Activated T-cell treated with anti-CD3 and anti-CD28 coated beads for 48 hours (primary cell): ENCODE measurements at regions not wholly inside any gene's neighbourhood (a gene's known extent, or its start where the extent isn't known, plus 50 kb on each side); places are given as distances from the start of the nearest gene placed in this dataset.

Experiments
- DNase-seq: peaks from one replicate; pipeline ENCODE4 v3.0.0-alpha.2; 2020; ENCODE audit warnings: low read depth

DNA sequence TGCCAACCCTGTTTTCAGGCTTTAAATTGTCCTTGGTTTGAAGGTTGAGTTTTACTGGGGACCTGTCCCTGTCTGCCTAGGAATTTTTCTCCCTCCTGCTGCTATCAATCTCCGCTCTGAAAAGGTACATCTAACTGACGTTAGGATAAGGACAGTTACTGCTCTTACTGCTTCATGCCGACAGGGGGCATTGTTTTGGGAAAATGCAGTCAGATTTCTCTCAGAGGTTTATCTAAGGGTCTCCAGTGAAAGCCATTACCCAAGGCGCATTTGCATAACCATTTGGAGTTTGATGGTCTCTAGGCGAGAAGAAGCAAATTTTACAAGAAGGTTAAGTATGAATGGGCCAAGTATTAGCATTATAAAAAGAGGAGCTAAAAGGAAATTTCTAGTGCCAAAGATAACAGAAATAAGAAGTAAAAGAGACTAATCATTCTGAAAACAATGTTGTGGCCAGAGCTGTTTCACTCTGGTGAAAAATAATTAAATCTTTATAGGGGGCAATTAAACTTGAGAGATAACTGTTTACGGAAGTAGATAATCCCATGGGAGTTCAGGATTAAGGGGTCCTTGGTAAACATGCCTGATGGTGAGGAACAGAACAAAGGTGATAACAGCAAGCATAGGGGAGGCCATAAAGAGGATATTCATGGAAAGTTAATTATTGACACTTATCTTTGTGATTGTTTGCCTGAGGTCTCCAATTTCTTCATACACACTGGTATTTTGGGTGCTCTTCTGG is 605.0 kb downstream of the MTRR start:
- no peak for DNase-seq

GRCh38 chr5:8474569-8474930 is 605.6 kb downstream of the MTRR start:
- no peak for DNase-seq

DNA sequence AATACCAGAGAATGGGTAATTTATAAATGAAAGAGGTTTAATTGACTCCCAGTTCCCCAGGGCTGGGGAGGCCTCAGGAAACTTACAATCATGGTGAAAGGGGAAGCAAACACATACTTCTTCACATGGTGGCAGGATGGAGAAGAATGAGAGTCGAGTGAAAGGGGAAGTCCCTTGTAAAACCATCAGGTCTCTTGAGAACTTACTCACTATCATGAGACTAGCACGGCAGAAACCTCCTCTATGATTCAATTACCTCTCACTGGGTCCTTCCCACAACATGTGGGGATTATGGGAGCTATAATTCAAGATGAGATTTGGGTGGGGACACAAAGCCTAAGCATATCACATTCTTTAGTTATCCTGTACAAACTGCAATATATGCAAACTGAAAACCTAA is 609.4 kb downstream of the MTRR start:
- no peak for DNase-seq

GRCh38 chr5:8481007-8481406 is 612.1 kb downstream of the MTRR start:
- DNase-seq = no peak

DNA sequence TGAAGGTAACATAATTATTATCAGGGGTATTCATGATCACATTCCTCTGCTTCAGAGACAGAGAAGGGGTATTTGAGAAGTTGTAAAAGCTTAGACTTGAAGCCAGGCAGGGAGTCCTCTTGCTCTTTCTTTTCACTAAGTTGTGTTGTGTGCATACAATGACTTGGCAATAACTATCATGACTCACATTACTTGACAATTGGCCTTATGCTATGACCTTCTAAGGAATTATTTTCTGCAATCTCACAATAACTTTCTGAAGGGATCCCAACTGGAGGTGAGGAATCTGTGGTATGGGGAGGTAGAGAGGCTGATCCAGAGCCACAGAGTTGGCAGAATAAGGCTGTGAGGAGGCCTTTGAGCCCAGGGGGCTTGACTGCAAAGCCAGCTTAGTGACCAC is 622.3 kb downstream of the MTRR start:
- DNase-seq = no peak

DNA sequence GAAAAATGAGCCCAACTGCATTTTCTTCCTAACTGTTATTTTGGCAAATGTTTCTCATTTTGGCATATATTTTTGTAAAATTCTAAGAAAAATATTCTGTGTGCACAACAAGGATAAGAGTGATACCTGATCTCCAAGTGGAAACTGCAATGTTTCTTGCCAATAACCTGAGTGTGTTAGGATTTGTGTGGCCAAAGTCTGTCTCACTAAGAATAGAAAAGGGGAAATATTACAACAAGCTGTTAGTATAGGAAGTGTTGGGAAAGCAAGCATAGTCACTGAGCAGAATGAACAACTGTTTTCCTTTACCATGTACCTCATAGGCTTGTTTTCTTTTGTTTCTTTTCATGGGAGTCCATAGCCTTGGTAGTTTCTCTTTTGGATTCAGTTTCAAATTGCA is 624.2 kb downstream of the MTRR start:
- no peak for DNase-seq

- DNase-seq = no peak
Observed at GRCh38 chr5:8500426-8500825, 631.5 kb downstream of the MTRR start.

GRCh38 chr5:8505196-8505595 is 636.2 kb downstream of the MTRR start:
- no peak for DNase-seq

DNA sequence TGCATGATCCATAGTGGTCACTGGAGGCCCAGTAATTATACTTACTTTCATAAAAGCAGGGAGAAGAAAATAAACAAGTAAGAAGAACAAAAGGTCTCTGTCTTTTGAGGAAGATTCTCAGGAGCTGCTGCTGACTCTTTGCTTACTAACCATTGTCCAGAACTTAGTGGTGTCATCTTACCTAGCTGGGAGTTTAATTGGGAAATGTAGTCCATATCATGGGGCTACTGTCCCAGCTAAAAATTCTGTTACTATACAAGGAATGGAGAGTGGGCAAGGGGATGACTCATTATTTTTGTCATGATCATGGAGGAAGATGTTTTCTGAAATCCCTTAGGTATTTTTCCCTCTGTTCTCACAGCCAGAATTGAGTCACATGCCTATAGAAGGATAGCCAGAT is 639.3 kb downstream of the MTRR start:
- DNase-seq = no peak

DNA sequence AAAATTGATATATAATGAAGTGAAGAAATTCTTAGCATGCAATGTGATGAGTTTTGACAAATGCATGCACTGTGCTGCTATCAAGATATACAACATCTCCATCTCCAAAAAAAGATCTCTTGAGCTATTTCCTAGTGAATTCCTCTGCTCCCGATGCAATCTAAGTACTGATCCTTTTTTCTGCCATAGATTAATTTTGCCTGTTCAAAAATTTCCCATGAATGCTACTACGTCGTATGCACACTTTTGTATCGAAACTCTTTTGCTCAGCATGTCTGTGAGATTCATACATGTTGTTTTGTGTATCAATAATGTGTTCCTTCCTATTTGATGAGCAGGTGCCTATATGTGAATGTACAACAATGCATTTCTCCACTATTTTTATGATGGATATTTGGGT is 647.4 kb downstream of the MTRR start:
- DNase-seq = no peak

GRCh38 chr5:8517456-8517855 is 648.5 kb downstream of the MTRR start:
- DNase-seq = no peak

- DNase-seq = no peak
Observed at GRCh38 chr5:8520917-8521316, 652.0 kb downstream of the MTRR start.

GRCh38 chr5:8521991-8522390 is 653.0 kb downstream of the MTRR start:
- no peak for DNase-seq

- no peak for DNase-seq
Observed at GRCh38 chr5:8522646-8523045, 653.7 kb downstream of the MTRR start.

- DNase-seq = no peak
Observed at GRCh38 chr5:8523501-8523900, 654.6 kb downstream of the MTRR start.

DNA sequence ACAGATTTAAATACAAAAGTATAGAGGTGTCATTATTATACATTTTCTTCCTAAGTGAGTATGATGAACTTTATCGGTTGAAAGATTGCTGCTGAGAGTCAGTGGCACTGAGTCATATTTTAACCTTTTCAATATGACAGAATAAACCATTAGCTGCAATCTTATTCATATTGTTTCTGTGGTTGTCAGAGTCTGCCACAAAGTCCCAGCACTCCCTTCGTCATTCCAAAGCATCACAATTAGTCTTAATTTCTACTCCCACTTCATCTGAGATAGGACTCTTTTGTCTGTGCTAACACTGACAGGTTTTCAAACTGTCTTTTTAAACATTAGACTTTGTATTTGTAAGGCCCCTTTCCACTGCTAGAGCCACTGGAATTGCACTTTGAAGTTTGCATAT is 656.9 kb downstream of the MTRR start:
- DNase-seq = no peak

DNA sequence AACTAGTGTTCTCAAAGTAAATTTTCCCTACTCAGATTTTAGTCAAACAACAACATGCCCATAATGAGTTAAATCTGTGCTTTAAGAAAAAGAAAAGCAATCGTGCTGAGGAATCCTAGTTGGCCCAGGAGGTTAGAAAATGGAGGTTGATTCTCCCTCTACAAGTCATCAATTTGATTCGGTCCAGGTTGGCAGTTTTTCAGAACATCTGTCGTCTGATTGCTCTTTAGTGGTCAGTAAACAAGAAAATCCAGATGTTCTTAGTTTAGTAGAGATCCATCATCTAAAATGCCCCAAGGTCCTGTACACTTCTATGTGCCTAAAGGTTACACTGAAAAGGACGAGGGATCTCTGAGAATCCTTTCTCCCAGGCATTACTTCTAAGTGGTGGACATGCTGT is 659.2 kb downstream of the MTRR start:
- DNase-seq = no peak

GRCh38 chr5:8538821-8539220 is 669.9 kb downstream of the MTRR start:
- no peak for DNase-seq

- DNase-seq = no peak
Observed at GRCh38 chr5:8540317-8540716, 671.4 kb downstream of the MTRR start.

DNA sequence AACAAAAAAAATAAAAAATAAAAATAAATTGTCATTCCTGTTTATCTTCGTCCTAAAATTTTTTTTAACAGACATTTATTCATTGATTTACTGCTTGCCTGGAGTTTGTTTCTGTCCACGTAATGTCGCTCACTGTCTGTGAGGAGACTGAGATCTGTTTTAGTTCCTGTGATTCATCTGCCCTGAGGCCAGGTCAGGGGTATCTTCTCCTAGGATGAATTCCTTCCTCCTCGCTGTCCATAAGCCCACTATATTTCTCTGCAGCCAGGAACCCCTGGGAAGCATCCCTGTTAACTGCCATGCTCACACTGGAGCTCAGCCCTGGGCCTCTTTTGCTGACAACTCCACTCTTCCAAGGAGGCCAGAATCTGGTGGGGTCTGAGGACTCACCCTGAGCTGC is 682.0 kb downstream of the MTRR start:
- DNase-seq = no peak

DNA sequence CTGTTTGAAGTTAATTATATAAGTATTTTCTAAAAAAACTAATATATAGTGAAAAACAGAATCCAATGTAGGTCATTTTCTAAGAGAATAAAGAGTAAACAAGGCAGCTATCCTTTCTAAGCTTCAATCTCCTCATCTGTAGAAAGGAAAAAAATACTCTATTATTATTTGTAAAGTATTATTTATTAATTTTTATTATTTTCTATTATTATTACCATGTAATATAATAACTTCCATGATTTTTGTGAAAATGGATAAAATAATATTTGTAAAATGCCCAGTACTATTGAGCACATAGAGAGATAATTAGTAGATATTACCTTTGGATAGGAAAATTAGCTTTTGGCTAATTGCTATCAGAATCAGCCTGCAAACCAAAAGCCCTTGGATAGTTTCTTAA is 684.4 kb downstream of the MTRR start:
- DNase-seq = no peak

DNA sequence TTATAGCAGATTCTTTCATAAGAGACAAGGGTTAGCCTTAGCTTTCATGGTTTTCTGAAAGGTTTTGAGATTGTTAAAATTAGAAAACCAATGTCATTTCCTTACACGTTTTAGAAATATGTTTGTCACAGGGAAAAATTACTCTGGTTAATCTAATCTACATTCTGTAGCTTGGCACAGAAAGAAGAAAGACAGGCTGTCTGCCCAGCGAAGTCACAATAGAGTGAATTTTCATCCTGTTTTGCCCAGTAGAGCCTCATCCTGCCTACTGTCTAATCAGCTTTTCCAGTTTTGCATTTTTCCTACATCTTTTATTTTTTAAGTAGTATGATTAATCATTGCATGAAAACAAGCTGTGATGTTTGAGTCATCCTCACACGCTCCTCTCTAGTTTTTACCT is 688.8 kb downstream of the MTRR start:
- DNase-seq = no peak

- no peak for DNase-seq
Observed at GRCh38 chr5:8560776-8561175, 691.8 kb downstream of the MTRR start.

DNA sequence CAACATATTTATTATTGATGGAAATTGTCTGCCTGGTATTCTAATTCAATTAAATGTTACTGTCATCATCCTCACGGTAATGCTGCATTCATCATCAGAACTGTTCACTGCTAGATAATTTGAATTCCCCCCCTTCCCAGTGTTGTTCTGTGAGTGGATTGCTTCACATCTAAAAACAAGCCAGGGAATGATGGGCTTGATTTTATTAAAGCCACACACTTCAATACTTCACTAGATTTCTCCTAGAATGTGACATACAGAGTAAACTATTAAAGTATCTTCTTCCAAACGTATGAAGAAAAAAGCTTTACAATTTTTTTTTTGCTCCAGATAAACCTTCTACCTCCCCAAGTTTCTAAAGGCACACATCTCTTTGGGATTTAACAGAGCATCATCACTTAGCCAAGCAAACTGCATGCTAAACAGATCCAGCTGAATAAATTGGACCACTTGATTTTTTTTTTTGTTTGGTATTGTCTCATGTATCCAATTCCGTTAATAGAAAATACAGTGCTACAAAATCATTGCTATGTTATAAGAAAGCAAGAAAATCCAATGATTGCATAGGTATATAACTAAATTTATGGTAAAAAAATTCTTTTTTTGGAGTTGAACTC is 692.4 kb downstream of the MTRR start:
- no peak for DNase-seq
